Stomach (tissue), 4 donors: ENCODE measurements at regions not wholly inside any gene's neighbourhood (a gene's known extent, or its start where the extent isn't known, plus 50 kb on each side); places are given as distances from the start of the nearest gene placed in this dataset.

ENCODE experiments used
- CTCF ChIP-seq, 7 experiments: fragments of 450-650 bp in 4 of 7; fragments of 200-600 bp in 3 of 7; sonication (generic) in 3 of 7; IDR thresholded peaks; one replicate each; pipeline ENCODE4 v1.5.1; 2016 to 2019; ENCODE audit warnings: antibody characterized with exemption in 7 of 7, control low read depth in 2 of 7, mild to moderate bottlenecking in 1 of 7
- EP300 ChIP-seq: sonication (generic); formaldehyde crosslinking; IDR thresholded peaks from one replicate; pipeline ENCODE4 v1.6.1; 2017; ENCODE audit warnings: antibody characterized with exemption
- POLR2AphosphoS5 ChIP-seq, 3 donors: sonication (generic); formaldehyde crosslinking; IDR thresholded peaks; one replicate each; pipeline ENCODE4 v1.6.1; 2016; ENCODE audit warnings: antibody characterized with exemption in 3 of 3

GRCh38 chr5:6185574-6185973, 192.8 kb downstream of the MED10 start:
- TF ChIP-seq CTCF (IDR thresholded peaks at IDR 0.05) (no peak), EP300 (no peak), POLR2AphosphoS5 (IDR thresholded peaks at IDR 0.05) (no peak)
